Endothelial cell of umbilical vein (primary cell): ENCODE measurements at regions not wholly inside any gene's neighbourhood (a gene's known extent, or its start where the extent isn't known, plus 50 kb on each side); places are given as distances from the start of the nearest gene placed in this dataset.

ENCODE experiments used
- EZH2 ChIP-seq: IDR thresholded peaks from 2 replicates; pipeline ENCODE4 v1.6.1; 2012; ENCODE audit warnings: borderline replicate concordance, low read depth, mild to moderate bottlenecking, moderate library complexity, low read length, inconsistent platforms; ENCODE audit not compliant: severe bottlenecking
- JUN ChIP-seq: IDR thresholded peaks from 2 replicates; pipeline ENCODE4 v1.6.1; 2011; ENCODE audit warnings: borderline replicate concordance, low read depth; ENCODE audit not compliant: insufficient read length, insufficient read depth
- POLR2AphosphoS5 ChIP-seq: IDR thresholded peaks from 2 replicates; pipeline ENCODE4 v1.6.1; 2012; ENCODE audit warnings: low read depth, mild to moderate bottlenecking, control low read depth, low read length, moderate library complexity; ENCODE audit not compliant: insufficient read depth

DNA sequence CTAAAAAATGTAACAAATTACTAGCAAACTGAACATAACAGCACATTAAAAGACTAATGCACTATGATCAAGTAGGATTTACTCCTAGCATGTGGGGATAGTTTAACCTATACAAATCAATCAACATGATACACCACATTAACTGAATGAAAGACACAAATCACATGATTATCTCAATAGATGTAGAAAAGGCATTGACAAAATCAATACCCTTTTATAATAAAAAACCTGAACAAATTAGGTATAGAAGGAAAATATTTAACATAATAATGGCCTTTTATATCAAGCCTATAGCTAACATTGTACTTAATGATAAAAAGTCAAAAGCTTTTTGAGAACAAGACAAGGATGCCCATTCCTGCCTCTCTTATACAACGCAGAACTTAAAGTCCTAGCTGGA lies 540.0 kb downstream of the RERGL start:
- TF ChIP-seq EZH2 (no peak), JUN (no peak), POLR2AphosphoS5 (no peak)
